ENCODE measurements at regions not wholly inside any gene's neighbourhood (a gene's known extent, or its start where the extent isn't known, plus 50 kb on each side); places are given as distances from the start of the nearest gene placed in this dataset.

- intact Hi-C loops (cut with DNase I; ENCODE audit: low total_unique reads): no loop called here
- no peak for TF ChIP-seq POLR2A (IDR thresholded peaks at IDR 0.05)
- TF ChIP-seq POLR2AphosphoS5 (IDR thresholded peaks at IDR 0.05): no peak
- no peak for TF ChIP-seq CTCF (IDR thresholded peaks at IDR 0.05 in 8 of 11, conservative IDR thresholded peaks at IDR 0.05 in 3 of 11)
- Histone ChIP-seq H3K36me3 (no peaks in the 10 kb centered on the region), H3K9me3 (no peaks in the 10 kb centered on the region), H3K4me3 (no peak overlapping the region), H3K27me3 (replicated peaks in 1 of 7) (no peaks in the 10 kb centered on the region), H3K4me1 (peaks cover 0 to 11% (median 1%) of the 10 kb centered on the region in 6 donors), H3K27ac (no peak overlapping the region)
- no peak for DNase-seq
- WGBS, 5 donors: 50 to 76% (median 55%) methylated on average over 5 of the region's 5 CpGs
These were observed 67.1 kb upstream of the YWHAQ start for GRCh38 chr2:9697909-9698308.

GRCh38 chr2:9699139-9700108, 68.6 kb upstream of the YWHAQ start:
- 79 to 88% (median 80%) methylated on average over 15 of the region's 15 CpGs for WGBS, 5 donors
- no peaks in the 10 kb centered on the region for H3K27me3 ChIP-seq (replicated peaks in 1 of 7)
- H3K9me3 ChIP-seq: no peaks in the 10 kb centered on the region
- H3K27ac ChIP-seq: no peak overlapping the region
- no peak overlapping the region for H3K4me3 ChIP-seq
- intact Hi-C loops (cut with DNase I; ENCODE audit: low total_unique reads): no loop called here
- no peaks in the 10 kb centered on the region for H3K36me3 ChIP-seq
- peaks cover 0 to 20% (median 7%) of the 10 kb centered on the region in 6 donors for H3K4me1 ChIP-seq
- no peak for TF ChIP-seq POLR2AphosphoS5 (IDR thresholded peaks at IDR 0.05)
- no peak for TF ChIP-seq CTCF (IDR thresholded peaks at IDR 0.05 in 8 of 11, conservative IDR thresholded peaks at IDR 0.05 in 3 of 11)
- no peak for TF ChIP-seq POLR2A (IDR thresholded peaks at IDR 0.05)
- DNase-seq: no peak

- Histone ChIP-seq H3K4me1 (peaks cover 0 to 20% (median 7%) of the 10 kb centered on the region in 6 donors), H3K4me3 (no peak overlapping the region), H3K36me3 (no peaks in the 10 kb centered on the region), H3K27me3 (replicated peaks in 1 of 7) (no peaks in the 10 kb centered on the region), H3K9me3 (no peaks in the 10 kb centered on the region), H3K27ac (no peak overlapping the region)
- whole genome bisulfite sequencing, 5 donors: 57 to 92% (median 67%) methylated on average over 4 of the region's 4 CpGs
- no peak for TF ChIP-seq CTCF (IDR thresholded peaks at IDR 0.05 in 8 of 11, conservative IDR thresholded peaks at IDR 0.05 in 3 of 11)
- intact Hi-C loops (cut with DNase I; ENCODE audit: low total_unique reads): no loop called here
- no peak for DNase-seq
These were observed 69.3 kb upstream of the YWHAQ start for GRCh38 chr2:9700109-9700495.

- Histone ChIP-seq H3K9me3 (no peaks in the 10 kb centered on the region), H3K27me3 (replicated peaks in 1 of 7) (no peaks in the 10 kb centered on the region), H3K27ac (peak overlapping the region in 2 of 8 donors; percentile 51 to 68), H3K36me3 (no peaks in the 10 kb centered on the region), H3K4me3 (no peak overlapping the region), H3K4me1 (peaks cover 0 to 20% (median 7%) of the 10 kb centered on the region in 6 donors)
- 81 to 93% (median 89%) methylated on average over 3 of the region's 3 CpGs for WGBS, 5 donors
- no peak for TF ChIP-seq CTCF (IDR thresholded peaks at IDR 0.05 in 8 of 11, conservative IDR thresholded peaks at IDR 0.05 in 3 of 11)
- no peak for TF ChIP-seq POLR2AphosphoS5 (IDR thresholded peaks at IDR 0.05)
- no peak for TF ChIP-seq POLR2A (IDR thresholded peaks at IDR 0.05)
- intact Hi-C loops (cut with DNase I; ENCODE audit: low total_unique reads): no loop called here
- no peak for DNase-seq
These were observed 71.8 kb upstream of the YWHAQ start for GRCh38 chr2:9702604-9703084.
